Neural progenitor cell (in vitro differentiated cells): ENCODE measurements at regions not wholly inside any gene's neighbourhood (a gene's known extent, or its start where the extent isn't known, plus 50 kb on each side); places are given as distances from the start of the nearest gene placed in this dataset.

ENCODE experiments used
- CTCF ChIP-seq: fragments of 200-600 bp; sonication (generic); IDR thresholded peaks from 2 replicates; pipeline ENCODE4 v1.5.1; 2017; ENCODE audit warnings: antibody characterized with exemption, mild to moderate bottlenecking
- EZH2 ChIP-seq: fragments of 200-600 bp; sonication (generic); IDR thresholded peaks from 2 replicates; pipeline ENCODE4 v1.6.1; 2017; ENCODE audit warnings: antibody characterized with exemption, mild to moderate bottlenecking, moderate library complexity
- EZH2phosphoT487 ChIP-seq: fragments of 200-600 bp; sonication (generic); IDR thresholded peaks from 2 replicates; pipeline ENCODE4 v1.6.1; 2017; ENCODE audit warnings: antibody characterized with exemption

DNA sequence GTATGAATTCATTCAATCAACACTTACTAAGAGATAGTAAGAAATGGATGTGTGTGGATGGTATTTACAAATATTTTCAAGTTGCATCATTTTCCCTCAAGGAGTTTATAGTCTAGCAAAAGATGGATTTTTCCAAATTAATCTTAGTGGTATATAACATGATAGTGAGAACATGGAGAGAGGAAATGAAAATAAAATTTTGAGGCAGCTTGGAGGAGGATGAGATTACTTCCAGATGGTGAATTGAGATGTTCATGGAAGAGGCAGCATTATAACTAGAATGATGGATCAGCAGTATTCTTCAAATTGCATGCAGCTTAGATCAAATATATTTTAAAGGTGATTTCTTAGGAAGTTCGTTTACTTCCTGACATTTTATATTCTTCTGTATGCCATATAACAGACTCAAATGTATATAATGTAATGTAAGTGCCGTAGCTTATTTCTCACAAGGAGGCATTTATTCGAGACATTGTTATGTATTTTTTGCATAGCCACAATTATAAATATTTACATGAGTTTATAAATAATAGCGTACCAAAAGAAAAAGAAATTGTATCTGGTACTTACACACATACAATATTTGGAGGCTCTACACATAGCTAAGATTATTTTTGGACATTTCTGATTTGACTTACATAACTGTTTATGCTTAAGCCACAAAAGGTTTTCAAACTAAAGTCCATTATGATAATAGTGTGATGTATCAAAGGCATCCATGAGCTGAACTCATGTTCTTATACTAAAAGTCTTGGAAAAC, 439.4 kb downstream of the SPRY1 start:
- TF ChIP-seq CTCF, result no peak
- TF ChIP-seq EZH2phosphoT487, result no peak
- no peak for TF ChIP-seq EZH2
